GM18861 (cell line): ENCODE measurements at regions not wholly inside any gene's neighbourhood (a gene's known extent, or its start where the extent isn't known, plus 50 kb on each side); places are given as distances from the start of the nearest gene placed in this dataset.

Source experiments
- ATAC-seq: cut with Tn5 transposase; IDR thresholded peaks from one replicate; pipeline ENCODE4 v1.9.1; 2021; ENCODE audit not compliant: unreplicated experiment

- no peak for ATAC-seq
These were observed 93.4 kb upstream of the CDH6 start for GRCh38 chr5:31100047-31100575.

GRCh38 chr5:31098811-31099210 is 94.7 kb upstream of the CDH6 start:
- no peak for ATAC-seq

- ATAC-seq = no peak
These were observed 95.6 kb upstream of the CDH6 start for GRCh38 chr5:31097851-31098250.

- ATAC-seq = no peak
These were observed 97.1 kb upstream of the CDH6 start for GRCh38 chr5:31096238-31096865.

GRCh38 chr5:31095796-31096195 is 97.7 kb upstream of the CDH6 start:
- no peak for ATAC-seq

- ATAC-seq = no peak
These were observed 102.0 kb upstream of the CDH6 start for GRCh38 chr5:31091501-31091900.

- ATAC-seq = no peak
These were observed 103.0 kb upstream of the CDH6 start for GRCh38 chr5:31090467-31090866.

GRCh38 chr5:31086839-31087415 is 106.6 kb upstream of the CDH6 start:
- no peak for ATAC-seq

- ATAC-seq = no peak
These were observed 108.6 kb upstream of the CDH6 start for GRCh38 chr5:31084871-31085270.

- no peak for ATAC-seq
These were observed 110.1 kb upstream of the CDH6 start for GRCh38 chr5:31083364-31083763.

GRCh38 chr5:31079668-31080067 is 113.8 kb upstream of the CDH6 start:
- no peak for ATAC-seq

GRCh38 chr5:31078956-31079355 is 114.5 kb upstream of the CDH6 start:
- ATAC-seq = no peak

GRCh38 chr5:31075981-31076380 is 117.5 kb upstream of the CDH6 start:
- no peak for ATAC-seq

GRCh38 chr5:31068287-31068686 is 125.2 kb upstream of the CDH6 start:
- no peak for ATAC-seq

GRCh38 chr5:31066655-31067328 is 126.7 kb upstream of the CDH6 start:
- no peak for ATAC-seq

- no peak for ATAC-seq
These were observed 129.3 kb upstream of the CDH6 start for GRCh38 chr5:31064215-31064614.

GRCh38 chr5:31062902-31063580 is 130.4 kb upstream of the CDH6 start:
- ATAC-seq = no peak

GRCh38 chr5:31059889-31060288 is 133.6 kb upstream of the CDH6 start:
- no peak for ATAC-seq

GRCh38 chr5:31054453-31054852 is 139.0 kb upstream of the CDH6 start:
- no peak for ATAC-seq

- ATAC-seq = no peak
These were observed 140.4 kb upstream of the CDH6 start for GRCh38 chr5:31052937-31053658.

- no peak for ATAC-seq
These were observed 142.2 kb upstream of the CDH6 start for GRCh38 chr5:31051316-31051715.
